ENCODE measurements at regions not wholly inside any gene's neighbourhood (a gene's known extent, or its start where the extent isn't known, plus 50 kb on each side); places are given as distances from the start of the nearest gene placed in this dataset.

DNA sequence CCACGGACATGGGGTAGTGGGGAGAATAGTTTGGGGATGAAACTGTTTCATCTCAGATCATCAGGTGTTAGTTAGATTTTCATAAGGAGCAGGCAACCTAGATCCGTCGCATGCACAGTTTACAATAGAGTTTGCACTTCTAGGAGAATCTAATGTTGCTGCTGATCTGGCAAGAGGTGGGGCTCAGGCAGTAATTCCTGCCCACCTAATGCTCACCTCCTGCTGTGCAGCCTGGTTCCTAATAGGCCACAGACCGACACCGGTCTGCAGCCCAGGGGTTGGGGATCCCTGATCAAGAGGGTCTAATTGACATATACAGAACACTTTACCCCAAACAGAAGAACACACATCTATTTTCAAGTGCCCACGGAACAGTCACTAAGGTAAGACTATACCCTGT lies 275.1 kb downstream of the PTPRU start:
- no peak overlapping the region for H3K4me2 ChIP-seq (ENCODE audit: low read length)
- TF ChIP-seq MXI1 (conservative IDR thresholded peaks at IDR 0.05; ENCODE audit: poor library complexity, severe bottlenecking) (no peak), RAD21 (conservative IDR thresholded peaks at IDR 0.05) (no peak), EZH2 (IDR thresholded peaks at IDR 0.05; ENCODE audit: borderline replicate concordance, insufficient read depth, low read length, poor library complexity, severe bottlenecking) (no peak)
- no peak overlapping the region for H3K4me3 ChIP-seq (ENCODE audit: low read length)
- no peak overlapping the region for H2AFZ ChIP-seq (ENCODE audit: low read depth, low read length)
- no peaks in the 10 kb centered on the region for H3K9me2 ChIP-seq (ENCODE audit: insufficient read depth, low read length)
- no peaks in the 10 kb centered on the region for H3K36me3 ChIP-seq (ENCODE audit: insufficient read depth, low read length)
- H3K9me3 ChIP-seq (ENCODE audit: low read length), result no peaks in the 10 kb centered on the region
- no peaks in the 10 kb centered on the region for H3F3A ChIP-seq (ENCODE audit: insufficient read depth, low read length, poor library complexity, severe bottlenecking)
- no peak overlapping the region for H3K27ac ChIP-seq (ENCODE audit: low read length)
- H3K79me2 ChIP-seq (replicated peaks; ENCODE audit: insufficient read depth, low read length), result no peaks in the 10 kb centered on the region
- no peak overlapping the region for H3K9ac ChIP-seq (ENCODE audit: low read length)
- H4K20me1 ChIP-seq (ENCODE audit: insufficient read depth), result no peaks in the 10 kb centered on the region
- no peaks in the 10 kb centered on the region for H3K27me3 ChIP-seq (ENCODE audit: insufficient read depth, low read depth, low read length)

DNA sequence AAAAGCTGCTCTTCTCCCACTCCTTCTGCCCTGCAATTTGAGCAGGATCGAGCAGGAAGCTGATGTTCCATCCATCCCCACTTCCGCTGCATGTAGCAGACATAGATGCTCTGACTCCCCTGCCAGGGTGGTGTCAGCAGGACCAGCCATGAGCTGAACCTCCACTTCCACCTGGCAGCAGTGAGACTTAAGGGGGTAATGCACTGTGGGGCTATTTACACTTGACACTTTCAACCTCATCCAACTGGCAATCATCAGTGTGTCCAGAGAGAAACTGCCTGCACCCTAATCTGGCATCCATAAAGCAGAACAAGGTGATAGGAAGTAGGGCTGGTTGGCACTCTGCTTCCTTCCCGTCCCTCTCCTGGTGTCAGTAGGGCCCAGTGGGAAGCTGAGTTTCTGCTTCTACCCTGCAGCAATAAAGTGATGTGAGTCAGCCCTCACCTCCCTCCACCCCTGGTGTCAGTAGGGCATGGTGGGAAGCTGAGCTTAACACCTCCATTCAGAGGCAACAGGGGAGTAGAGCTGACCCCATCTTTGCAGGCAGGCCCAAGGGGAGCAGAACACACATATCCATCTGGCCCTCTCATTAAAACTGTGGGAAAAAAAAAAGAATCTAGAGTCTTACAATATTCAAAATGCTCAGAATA lies 272.3 kb downstream of the PTPRU start:
- no peaks in the 10 kb centered on the region for H3K27me3 ChIP-seq (ENCODE audit: insufficient read depth, low read depth, low read length)
- H3K79me2 ChIP-seq (replicated peaks; ENCODE audit: insufficient read depth, low read length), result no peaks in the 10 kb centered on the region
- H3K9ac ChIP-seq (ENCODE audit: low read length), result no peak overlapping the region
- no peak overlapping the region for H3K4me3 ChIP-seq (ENCODE audit: low read length)
- H2AFZ ChIP-seq (ENCODE audit: low read depth, low read length), result no peak overlapping the region
- H3K27ac ChIP-seq (ENCODE audit: low read length), result no peak overlapping the region
- no peaks in the 10 kb centered on the region for H3F3A ChIP-seq (ENCODE audit: insufficient read depth, low read length, poor library complexity, severe bottlenecking)
- TF ChIP-seq SMC3 (conservative IDR thresholded peaks at IDR 0.05; ENCODE audit: poor library complexity), result no peak
- no peak for TF ChIP-seq MXI1 (conservative IDR thresholded peaks at IDR 0.05; ENCODE audit: poor library complexity, severe bottlenecking)
- TF ChIP-seq, protein P1, sequence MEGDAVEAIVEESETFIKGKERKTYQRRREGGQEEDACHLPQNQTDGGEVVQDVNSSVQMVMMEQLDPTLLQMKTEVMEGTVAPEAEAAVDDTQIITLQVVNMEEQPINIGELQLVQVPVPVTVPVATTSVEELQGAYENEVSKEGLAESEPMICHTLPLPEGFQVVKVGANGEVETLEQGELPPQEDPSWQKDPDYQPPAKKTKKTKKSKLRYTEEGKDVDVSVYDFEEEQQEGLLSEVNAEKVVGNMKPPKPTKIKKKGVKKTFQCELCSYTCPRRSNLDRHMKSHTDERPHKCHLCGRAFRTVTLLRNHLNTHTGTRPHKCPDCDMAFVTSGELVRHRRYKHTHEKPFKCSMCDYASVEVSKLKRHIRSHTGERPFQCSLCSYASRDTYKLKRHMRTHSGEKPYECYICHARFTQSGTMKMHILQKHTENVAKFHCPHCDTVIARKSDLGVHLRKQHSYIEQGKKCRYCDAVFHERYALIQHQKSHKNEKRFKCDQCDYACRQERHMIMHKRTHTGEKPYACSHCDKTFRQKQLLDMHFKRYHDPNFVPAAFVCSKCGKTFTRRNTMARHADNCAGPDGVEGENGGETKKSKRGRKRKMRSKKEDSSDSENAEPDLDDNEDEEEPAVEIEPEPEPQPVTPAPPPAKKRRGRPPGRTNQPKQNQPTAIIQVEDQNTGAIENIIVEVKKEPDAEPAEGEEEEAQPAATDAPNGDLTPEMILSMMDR (IDR thresholded peaks at IDR 0.05; ENCODE audit: poor library complexity, severe bottlenecking), result no peak
- TF ChIP-seq POLR2AphosphoS5 (IDR thresholded peaks at IDR 0.05), result no peak
- TF ChIP-seq TAF1 (IDR thresholded peaks at IDR 0.05; ENCODE audit: low read depth), result no peak
- TF ChIP-seq RAD21 (conservative IDR thresholded peaks at IDR 0.05), result no peak
- TF ChIP-seq EP300 (conservative IDR thresholded peaks at IDR 0.05; ENCODE audit: poor library complexity, severe bottlenecking), result no peak
- TF ChIP-seq, protein P2, sequence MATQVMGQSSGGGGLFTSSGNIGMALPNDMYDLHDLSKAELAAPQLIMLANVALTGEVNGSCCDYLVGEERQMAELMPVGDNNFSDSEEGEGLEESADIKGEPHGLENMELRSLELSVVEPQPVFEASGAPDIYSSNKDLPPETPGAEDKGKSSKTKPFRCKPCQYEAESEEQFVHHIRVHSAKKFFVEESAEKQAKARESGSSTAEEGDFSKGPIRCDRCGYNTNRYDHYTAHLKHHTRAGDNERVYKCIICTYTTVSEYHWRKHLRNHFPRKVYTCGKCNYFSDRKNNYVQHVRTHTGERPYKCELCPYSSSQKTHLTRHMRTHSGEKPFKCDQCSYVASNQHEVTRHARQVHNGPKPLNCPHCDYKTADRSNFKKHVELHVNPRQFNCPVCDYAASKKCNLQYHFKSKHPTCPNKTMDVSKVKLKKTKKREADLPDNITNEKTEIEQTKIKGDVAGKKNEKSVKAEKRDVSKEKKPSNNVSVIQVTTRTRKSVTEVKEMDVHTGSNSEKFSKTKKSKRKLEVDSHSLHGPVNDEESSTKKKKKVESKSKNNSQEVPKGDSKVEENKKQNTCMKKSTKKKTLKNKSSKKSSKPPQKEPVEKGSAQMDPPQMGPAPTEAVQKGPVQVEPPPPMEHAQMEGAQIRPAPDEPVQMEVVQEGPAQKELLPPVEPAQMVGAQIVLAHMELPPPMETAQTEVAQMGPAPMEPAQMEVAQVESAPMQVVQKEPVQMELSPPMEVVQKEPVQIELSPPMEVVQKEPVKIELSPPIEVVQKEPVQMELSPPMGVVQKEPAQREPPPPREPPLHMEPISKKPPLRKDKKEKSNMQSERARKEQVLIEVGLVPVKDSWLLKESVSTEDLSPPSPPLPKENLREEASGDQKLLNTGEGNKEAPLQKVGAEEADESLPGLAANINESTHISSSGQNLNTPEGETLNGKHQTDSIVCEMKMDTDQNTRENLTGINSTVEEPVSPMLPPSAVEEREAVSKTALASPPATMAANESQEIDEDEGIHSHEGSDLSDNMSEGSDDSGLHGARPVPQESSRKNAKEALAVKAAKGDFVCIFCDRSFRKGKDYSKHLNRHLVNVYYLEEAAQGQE (IDR thresholded peaks at IDR 0.05; ENCODE audit: borderline replicate concordance), result no peak
- TF ChIP-seq EZH2 (IDR thresholded peaks at IDR 0.05; ENCODE audit: borderline replicate concordance, insufficient read depth, low read length, poor library complexity, severe bottlenecking), result no peak
- H3K9me3 ChIP-seq (ENCODE audit: low read length), result no peaks in the 10 kb centered on the region
- H3K9me2 ChIP-seq (ENCODE audit: insufficient read depth, low read length), result no peaks in the 10 kb centered on the region
- no peaks in the 10 kb centered on the region for H4K20me1 ChIP-seq (ENCODE audit: insufficient read depth)
- no peaks in the 10 kb centered on the region for H3K36me3 ChIP-seq (ENCODE audit: insufficient read depth, low read length)
- no peak overlapping the region for H3K4me2 ChIP-seq (ENCODE audit: low read length)

Measured in neural cell (in vitro differentiated cells).